Astrocyte (in vitro differentiated cells and primary cell): ENCODE measurements at regions not wholly inside any gene's neighbourhood (a gene's known extent, or its start where the extent isn't known, plus 50 kb on each side); places are given as distances from the start of the nearest gene placed in this dataset.

Experiments
- DNase-seq: peaks from one replicate; pipeline ENCODE4 v3.0.0-alpha.2; 2010; ENCODE audit warnings: low read depth
- FAIRE-seq: peaks from 2 replicates; lab custom pipeline; 2011; peaks lifted over from hg19 to GRCh38; lab: Jason Lieb, UNC
- H2AFZ ChIP-seq: 2 replicates; pipeline ENCODE4 v1.6.0; 2012; ENCODE audit warnings: low read depth, low read length, inconsistent platforms
- H3K27ac ChIP-seq: 2 replicates; pipeline ENCODE4 v1.5.1; 2011; ENCODE audit warnings: low read depth, low read length, inconsistent platforms
- H3K27me3 ChIP-seq: 2 replicates; pipeline ENCODE4 v1.6.0; 2011; ENCODE audit warnings: low read length, inconsistent platforms; ENCODE audit not compliant: insufficient read depth
- H3K36me3 ChIP-seq: 2 replicates; pipeline ENCODE4 v1.5.1; 2011; ENCODE audit warnings: low read length, inconsistent platforms; ENCODE audit not compliant: insufficient read depth
- H3K4me1 ChIP-seq: 2 replicates; pipeline ENCODE4 v1.5.1; 2011; ENCODE audit warnings: low read length, inconsistent platforms; ENCODE audit not compliant: insufficient read depth
- H3K4me2 ChIP-seq: 2 replicates; pipeline ENCODE4 v1.6.0; 2012; ENCODE audit warnings: low read length, inconsistent platforms
- H3K4me3 ChIP-seq: 2 replicates; pipeline ENCODE4 v1.5.1; 2011; ENCODE audit warnings: low read depth, mild to moderate bottlenecking, low read length, inconsistent platforms; ENCODE audit not compliant: insufficient read depth
- H3K79me2 ChIP-seq: 2 replicates; pipeline ENCODE4 v1.6.0; 2012; ENCODE audit warnings: mild to moderate bottlenecking, low read length, inconsistent platforms; ENCODE audit not compliant: insufficient read depth
- H3K9ac ChIP-seq: 2 replicates; pipeline ENCODE4 v1.6.0; 2012; ENCODE audit warnings: mild to moderate bottlenecking, low read length, inconsistent platforms
- H3K9me3 ChIP-seq: 2 replicates; pipeline ENCODE4 v1.5.1; 2012; ENCODE audit warnings: low read depth, mild to moderate bottlenecking, low read length, inconsistent platforms; ENCODE audit not compliant: insufficient read depth
- H4K20me1 ChIP-seq: 2 replicates; pipeline ENCODE4 v1.6.0; 2012; ENCODE audit warnings: low read length, inconsistent platforms; ENCODE audit not compliant: insufficient read depth
- H3K27ac Mint-ChIP-seq: one replicate; pipeline ENCODE4 v1.8.0; 2021; ENCODE audit warnings: mild to moderate bottlenecking, mixed read lengths; ENCODE audit not compliant: unreplicated experiment
- H3K27me3 Mint-ChIP-seq: one replicate; pipeline ENCODE4 v1.8.0; 2021; ENCODE audit warnings: low read depth, mixed read lengths; ENCODE audit not compliant: unreplicated experiment
- H3K36me3 Mint-ChIP-seq: one replicate; pipeline ENCODE4 v1.8.0; 2021; ENCODE audit warnings: low read depth, mixed read lengths; ENCODE audit not compliant: unreplicated experiment
- H3K4me1 Mint-ChIP-seq: one replicate; pipeline ENCODE4 v1.8.0; 2021; ENCODE audit warnings: low read depth, mixed read lengths; ENCODE audit not compliant: unreplicated experiment
- H3K4me3 Mint-ChIP-seq: one replicate; pipeline ENCODE4 v1.8.0; 2021; ENCODE audit warnings: mild to moderate bottlenecking, moderate library complexity, mixed read lengths; ENCODE audit not compliant: unreplicated experiment
- H3K9me3 Mint-ChIP-seq: one replicate; pipeline ENCODE4 v1.8.0; 2021; ENCODE audit warnings: mild to moderate bottlenecking, mixed read lengths; ENCODE audit not compliant: unreplicated experiment
- EZH2 ChIP-seq: IDR thresholded peaks from 2 replicates; pipeline ENCODE4 v1.6.1; 2012; ENCODE audit warnings: mild to moderate bottlenecking, low read length, inconsistent platforms; ENCODE audit not compliant: insufficient read depth
- TF ChIP-seq, protein P1 (sequence below): IDR thresholded peaks from 2 replicates; pipeline ENCODE4 v1.5.1; 2011; ENCODE audit warnings: low read depth, mild to moderate bottlenecking, inconsistent platforms, low read length, moderate library complexity; ENCODE audit not compliant: insufficient read depth

DNA sequence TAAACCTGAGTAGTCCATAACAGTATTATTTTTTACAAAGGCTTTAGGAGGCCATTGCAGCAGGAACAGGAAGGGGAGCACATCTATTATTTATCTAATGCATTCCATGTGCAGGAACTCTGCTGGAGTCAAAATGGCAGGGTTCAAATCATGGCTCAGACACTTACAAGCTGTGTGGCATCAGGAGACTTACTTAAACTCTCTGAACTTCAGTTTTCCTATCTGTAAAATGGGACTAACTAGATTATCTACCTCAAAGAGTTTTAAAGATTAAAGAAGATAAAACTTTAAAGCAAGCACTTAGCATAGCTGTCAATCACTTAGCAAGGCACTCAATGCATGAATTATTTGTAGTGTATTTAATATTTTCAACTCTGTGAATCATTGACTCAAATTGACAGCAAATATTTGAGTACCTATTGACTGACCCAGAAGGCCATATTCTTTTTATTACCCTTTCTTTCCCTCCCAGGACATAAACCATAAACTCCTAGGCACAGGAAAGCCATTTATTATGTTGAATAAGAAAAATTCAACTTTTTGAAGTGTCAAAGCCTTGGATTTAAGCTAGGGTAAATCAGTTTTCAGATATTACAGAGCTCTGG lies 115.8 kb upstream of the FAM204A start:
- Histone ChIP-seq H3K27me3 (no peaks in the 10 kb centered on the region), H3K9ac (no peak overlapping the region), H3K79me2 (no peaks in the 10 kb centered on the region), H3K4me3 (no peak overlapping the region), H3K4me1 (no peaks in the 10 kb centered on the region), H3K4me2 (no peak overlapping the region), H3K27ac (no peak overlapping the region), H4K20me1 (no peaks in the 10 kb centered on the region), H3K9me3 (no peaks in the 10 kb centered on the region), H3K36me3 (no peaks in the 10 kb centered on the region), H2AFZ (no peak overlapping the region)
- no peak for DNase-seq
- no peak for TF ChIP-seq EZH2
- TF ChIP-seq, protein P1, sequence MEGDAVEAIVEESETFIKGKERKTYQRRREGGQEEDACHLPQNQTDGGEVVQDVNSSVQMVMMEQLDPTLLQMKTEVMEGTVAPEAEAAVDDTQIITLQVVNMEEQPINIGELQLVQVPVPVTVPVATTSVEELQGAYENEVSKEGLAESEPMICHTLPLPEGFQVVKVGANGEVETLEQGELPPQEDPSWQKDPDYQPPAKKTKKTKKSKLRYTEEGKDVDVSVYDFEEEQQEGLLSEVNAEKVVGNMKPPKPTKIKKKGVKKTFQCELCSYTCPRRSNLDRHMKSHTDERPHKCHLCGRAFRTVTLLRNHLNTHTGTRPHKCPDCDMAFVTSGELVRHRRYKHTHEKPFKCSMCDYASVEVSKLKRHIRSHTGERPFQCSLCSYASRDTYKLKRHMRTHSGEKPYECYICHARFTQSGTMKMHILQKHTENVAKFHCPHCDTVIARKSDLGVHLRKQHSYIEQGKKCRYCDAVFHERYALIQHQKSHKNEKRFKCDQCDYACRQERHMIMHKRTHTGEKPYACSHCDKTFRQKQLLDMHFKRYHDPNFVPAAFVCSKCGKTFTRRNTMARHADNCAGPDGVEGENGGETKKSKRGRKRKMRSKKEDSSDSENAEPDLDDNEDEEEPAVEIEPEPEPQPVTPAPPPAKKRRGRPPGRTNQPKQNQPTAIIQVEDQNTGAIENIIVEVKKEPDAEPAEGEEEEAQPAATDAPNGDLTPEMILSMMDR, result no peak
- Mint-ChIP-seq H3K4me3 (no peak overlapping the region), H3K9me3 (no peaks in the 10 kb centered on the region), H3K27me3 (peaks cover 5% of the 10 kb centered on the region), H3K27ac (no peak overlapping the region), H3K36me3 (no peaks in the 10 kb centered on the region), H3K4me1 (no peaks in the 10 kb centered on the region)
- no peak for FAIRE-seq

DNA sequence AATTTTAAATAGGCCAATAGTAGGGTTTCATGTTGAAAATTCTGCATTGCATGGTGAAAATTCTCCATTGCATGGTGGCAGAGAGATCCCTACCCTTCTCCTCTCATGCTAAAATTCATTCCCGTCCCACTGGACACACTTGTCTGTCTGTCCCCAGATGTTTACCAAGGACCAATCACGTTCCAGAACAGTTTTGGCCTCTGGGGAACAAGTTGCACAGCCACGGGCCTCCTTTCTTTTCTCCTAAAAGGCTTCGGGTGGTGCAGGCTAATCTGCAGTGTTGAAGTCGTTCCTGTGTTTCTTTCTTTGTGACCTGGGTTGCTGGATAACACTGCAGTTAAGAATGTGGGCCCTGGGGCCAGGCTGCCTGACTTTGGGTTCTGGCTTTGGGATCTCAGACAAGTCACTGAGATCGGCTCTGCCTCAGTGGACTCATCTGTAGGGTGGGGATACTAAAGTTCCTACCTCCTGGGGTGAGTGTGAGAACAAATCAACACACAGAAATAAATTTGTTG lies 113.1 kb upstream of the FAM204A start:
- Histone ChIP-seq H3K9ac (no peak overlapping the region), H3K4me2 (no peak overlapping the region), H3K4me3 (no peak overlapping the region), H4K20me1 (no peaks in the 10 kb centered on the region), H3K27ac (no peak overlapping the region), H2AFZ (no peak overlapping the region), H3K79me2 (no peaks in the 10 kb centered on the region), H3K9me3 (no peaks in the 10 kb centered on the region), H3K4me1 (no peaks in the 10 kb centered on the region), H3K27me3 (no peaks in the 10 kb centered on the region), H3K36me3 (no peaks in the 10 kb centered on the region)
- no peak for TF ChIP-seq EZH2
- TF ChIP-seq, protein P1, result no peak
- Mint-ChIP-seq H3K4me1 (no peaks in the 10 kb centered on the region), H3K27me3 (peaks cover 2% of the 10 kb centered on the region), H3K36me3 (no peaks in the 10 kb centered on the region), H3K4me3 (no peak overlapping the region), H3K27ac (no peak overlapping the region), H3K9me3 (peaks cover 1% of the 10 kb centered on the region)
- FAIRE-seq, result no peak
- no peak for DNase-seq

DNA sequence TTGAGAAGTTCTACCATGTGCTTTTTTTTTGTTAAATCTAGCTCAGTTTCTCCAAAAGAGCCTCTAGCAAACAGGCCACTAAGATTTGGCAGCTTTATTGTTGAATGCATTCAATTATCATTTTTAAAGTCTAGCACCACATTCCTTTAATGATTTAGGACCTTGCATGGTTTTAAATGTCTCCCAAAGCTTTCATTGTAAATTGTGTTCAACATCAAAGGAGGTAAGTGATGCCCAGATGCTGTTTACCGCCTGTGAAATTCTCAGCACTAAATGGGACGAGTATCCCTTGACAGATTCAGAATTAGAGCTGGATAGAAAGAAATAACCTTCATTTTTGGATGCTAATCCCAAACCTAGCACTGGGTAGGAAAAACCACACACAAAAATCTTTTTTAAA lies 112.1 kb upstream of the FAM204A start:
- Histone ChIP-seq H3K36me3 (no peaks in the 10 kb centered on the region), H4K20me1 (no peaks in the 10 kb centered on the region), H3K79me2 (no peaks in the 10 kb centered on the region), H3K27ac (no peak overlapping the region), H3K4me1 (no peaks in the 10 kb centered on the region), H2AFZ (no peak overlapping the region), H3K27me3 (no peaks in the 10 kb centered on the region), H3K4me2 (no peak overlapping the region), H3K4me3 (no peak overlapping the region), H3K9me3 (no peaks in the 10 kb centered on the region), H3K9ac (no peak overlapping the region)
- DNase-seq (no peak), FAIRE-seq (no peak)
- Mint-ChIP-seq H3K4me3 (no peak overlapping the region), H3K27ac (no peak overlapping the region), H3K36me3 (no peaks in the 10 kb centered on the region), H3K9me3 (peaks cover 1% of the 10 kb centered on the region), H3K27me3 (peaks cover 7% of the 10 kb centered on the region), H3K4me1 (no peaks in the 10 kb centered on the region)
- TF ChIP-seq EZH2, result no peak
- TF ChIP-seq, protein P1, result no peak
